ENCODE measurements at regions not wholly inside any gene's neighbourhood (a gene's known extent, or its start where the extent isn't known, plus 50 kb on each side); places are given as distances from the start of the nearest gene placed in this dataset.

DNA sequence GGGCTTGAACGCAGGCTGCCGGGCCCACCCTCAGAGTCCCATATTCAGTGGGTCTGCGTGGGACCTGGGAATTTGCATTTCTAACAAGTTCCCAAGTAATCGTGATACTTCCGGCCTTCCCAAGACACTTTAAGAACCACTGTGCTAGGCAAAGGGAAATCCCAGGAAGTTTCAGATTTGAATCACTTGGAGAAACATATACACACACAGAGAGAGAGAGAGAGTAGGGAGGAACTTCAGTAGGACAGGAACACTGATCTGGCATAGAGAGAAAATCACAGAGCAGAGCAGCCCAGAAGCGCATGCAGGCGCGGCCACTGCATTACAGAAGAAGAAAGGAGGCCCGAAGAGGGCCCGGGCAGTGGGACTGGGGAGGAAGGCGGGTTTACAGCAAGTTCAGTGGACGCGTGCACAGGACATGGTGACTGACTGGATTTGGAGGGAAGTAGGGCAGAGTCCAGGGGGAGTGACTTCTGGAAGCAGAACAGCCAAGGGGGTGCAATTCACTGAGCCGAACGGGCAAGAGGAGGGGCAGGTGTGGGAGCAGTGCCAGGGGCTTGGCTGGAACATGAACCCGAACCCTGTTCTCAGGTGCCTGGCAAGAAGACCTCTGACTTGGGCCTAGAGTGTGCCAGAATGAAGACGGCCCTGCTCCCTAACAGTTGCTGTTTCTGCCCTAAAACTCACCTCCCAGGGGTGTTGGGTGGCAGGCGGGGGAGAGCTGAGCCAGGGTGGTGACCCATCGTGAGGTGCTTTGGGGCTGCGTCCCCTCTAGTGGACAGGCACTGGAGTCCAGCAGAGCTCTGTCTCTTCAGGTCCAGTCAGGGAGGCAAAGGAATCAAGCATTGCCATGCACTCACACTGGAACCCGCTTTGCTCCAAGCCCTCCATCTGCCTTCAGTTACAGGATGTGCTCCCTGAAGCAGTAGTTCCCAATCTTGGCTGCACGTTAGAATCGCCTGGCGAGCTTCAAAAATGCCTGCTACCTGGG lies 101.3 kb upstream of the HES1 start (continued):
- TF ChIP-seq CTCF (IDR thresholded peaks at IDR 0.05; ENCODE audit: low read depth, low read length, missing input control) (no peak), EGR1 (IDR thresholded peaks at IDR 0.05; ENCODE audit: low read depth in 2 of 2) (peak in 1 of 2 donors; percentile 56), NR2F2 (IDR thresholded peaks at IDR 0.05) (peak; percentile 52)
- TF ChIP-seq, protein P1, sequence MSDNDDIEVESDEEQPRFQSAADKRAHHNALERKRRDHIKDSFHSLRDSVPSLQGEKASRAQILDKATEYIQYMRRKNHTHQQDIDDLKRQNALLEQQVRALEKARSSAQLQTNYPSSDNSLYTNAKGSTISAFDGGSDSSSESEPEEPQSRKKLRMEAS (IDR thresholded peaks at IDR 0.05) = peak; percentile 93

- H3K9ac ChIP-seq (ENCODE audit: low read depth in 1 of 2, low read length in 2 of 2) = peak overlapping the region in 1 of 2 donors; percentile 3
- H3K27ac ChIP-seq (ENCODE audit: low read depth in 1 of 2, low read length in 2 of 2) = peak overlapping the region; percentile 71 to 88
- no peaks in the 10 kb centered on the region for H3K36me3 ChIP-seq (ENCODE audit: control insufficient read depth in 4 of 4, insufficient read depth in 3 of 4, low read depth in 1 of 4, low read length in 3 of 4)
- no peak overlapping the region for H3K4me3 ChIP-seq (ENCODE audit: low read depth in 1 of 3, low read length in 3 of 3)
- WGBS = 64% methylated on average over 5 of the region's 5 CpGs
- H3K9me3 ChIP-seq (ENCODE audit: control insufficient read depth in 4 of 4, low read length in 3 of 4) = no peaks in the 10 kb centered on the region
- no peak for DNase-seq (ENCODE audit: low spot score)
- no peaks in the 10 kb centered on the region for H3K27me3 ChIP-seq (ENCODE audit: control insufficient read depth in 4 of 4, insufficient read depth in 4 of 4, low read length in 3 of 4)
- peaks cover 28 to 51% (median 39%) of the 10 kb centered on the region in 4 donors for H3K4me1 ChIP-seq (ENCODE audit: control insufficient read depth in 4 of 4, insufficient read depth in 4 of 4, low read length in 3 of 4)
- TF ChIP-seq RAD21 (IDR thresholded peaks at IDR 0.05) (no peak), CTCF (IDR thresholded peaks at IDR 0.05; ENCODE audit: low read depth, low read length, missing input control) (no peak), TAF1 (conservative IDR thresholded peaks at IDR 0.05) (no peak), HNF4G (IDR thresholded peaks at IDR 0.05) (no peak), RXRA (IDR thresholded peaks at IDR 0.05) (no peak), FOXA1 (IDR thresholded peaks at IDR 0.05) (no peak), SP1 (IDR thresholded peaks at IDR 0.05) (no peak)
- TF ChIP-seq, protein P2, sequence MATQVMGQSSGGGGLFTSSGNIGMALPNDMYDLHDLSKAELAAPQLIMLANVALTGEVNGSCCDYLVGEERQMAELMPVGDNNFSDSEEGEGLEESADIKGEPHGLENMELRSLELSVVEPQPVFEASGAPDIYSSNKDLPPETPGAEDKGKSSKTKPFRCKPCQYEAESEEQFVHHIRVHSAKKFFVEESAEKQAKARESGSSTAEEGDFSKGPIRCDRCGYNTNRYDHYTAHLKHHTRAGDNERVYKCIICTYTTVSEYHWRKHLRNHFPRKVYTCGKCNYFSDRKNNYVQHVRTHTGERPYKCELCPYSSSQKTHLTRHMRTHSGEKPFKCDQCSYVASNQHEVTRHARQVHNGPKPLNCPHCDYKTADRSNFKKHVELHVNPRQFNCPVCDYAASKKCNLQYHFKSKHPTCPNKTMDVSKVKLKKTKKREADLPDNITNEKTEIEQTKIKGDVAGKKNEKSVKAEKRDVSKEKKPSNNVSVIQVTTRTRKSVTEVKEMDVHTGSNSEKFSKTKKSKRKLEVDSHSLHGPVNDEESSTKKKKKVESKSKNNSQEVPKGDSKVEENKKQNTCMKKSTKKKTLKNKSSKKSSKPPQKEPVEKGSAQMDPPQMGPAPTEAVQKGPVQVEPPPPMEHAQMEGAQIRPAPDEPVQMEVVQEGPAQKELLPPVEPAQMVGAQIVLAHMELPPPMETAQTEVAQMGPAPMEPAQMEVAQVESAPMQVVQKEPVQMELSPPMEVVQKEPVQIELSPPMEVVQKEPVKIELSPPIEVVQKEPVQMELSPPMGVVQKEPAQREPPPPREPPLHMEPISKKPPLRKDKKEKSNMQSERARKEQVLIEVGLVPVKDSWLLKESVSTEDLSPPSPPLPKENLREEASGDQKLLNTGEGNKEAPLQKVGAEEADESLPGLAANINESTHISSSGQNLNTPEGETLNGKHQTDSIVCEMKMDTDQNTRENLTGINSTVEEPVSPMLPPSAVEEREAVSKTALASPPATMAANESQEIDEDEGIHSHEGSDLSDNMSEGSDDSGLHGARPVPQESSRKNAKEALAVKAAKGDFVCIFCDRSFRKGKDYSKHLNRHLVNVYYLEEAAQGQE (IDR thresholded peaks at IDR 0.05) = no peak
- TF ChIP-seq, protein P3, sequence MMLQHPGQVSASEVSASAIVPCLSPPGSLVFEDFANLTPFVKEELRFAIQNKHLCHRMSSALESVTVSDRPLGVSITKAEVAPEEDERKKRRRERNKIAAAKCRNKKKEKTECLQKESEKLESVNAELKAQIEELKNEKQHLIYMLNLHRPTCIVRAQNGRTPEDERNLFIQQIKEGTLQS (IDR thresholded peaks at IDR 0.05) = no peak
Measured at GRCh38 chr3:194035406-194036138, 100.4 kb upstream of the HES1 start.

All from liver (tissue), 8 donors.